D721Med (cell line): ENCODE measurements at regions not wholly inside any gene's neighbourhood (a gene's known extent, or its start where the extent isn't known, plus 50 kb on each side); places are given as distances from the start of the nearest gene placed in this dataset.

Source experiments
- DNase-seq: peaks from one replicate; pipeline ENCODE4 v3.0.0; 2011; ENCODE audit warnings: low spot score; ENCODE audit not compliant: insufficient read length
- FAIRE-seq: peaks from 2 replicates; lab custom pipeline; 2011; peaks lifted over from hg19 to GRCh38; lab: Jason Lieb, UNC
- TF ChIP-seq, protein P1 (sequence below): IDR thresholded peaks from 2 replicates; pipeline ENCODE4 v1.5.1; 2012; ENCODE audit warnings: mild to moderate bottlenecking, control low read depth; ENCODE audit not compliant: insufficient read depth; ENCODE audit errors: missing control alignments

DNA sequence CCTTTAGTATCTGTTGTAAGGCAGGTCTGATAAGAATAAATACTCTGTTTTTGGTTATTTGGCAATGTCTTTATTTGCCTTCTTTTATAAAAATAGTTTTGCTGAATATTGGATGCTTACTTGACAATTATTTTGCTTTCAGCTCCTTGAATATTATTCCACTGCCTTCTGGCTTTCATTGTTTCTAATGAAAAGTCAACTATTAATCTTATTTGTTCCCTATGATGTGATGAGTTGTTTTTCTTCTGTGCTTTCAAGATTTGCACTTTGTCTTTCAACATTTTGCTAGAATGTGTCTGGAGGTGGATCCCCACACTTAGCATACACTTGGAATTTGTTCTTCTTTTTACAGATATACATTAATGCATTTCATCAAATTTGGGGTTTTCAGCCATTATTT lies 203.8 kb upstream of the PTPRZ1 start:
- TF ChIP-seq, protein P1, sequence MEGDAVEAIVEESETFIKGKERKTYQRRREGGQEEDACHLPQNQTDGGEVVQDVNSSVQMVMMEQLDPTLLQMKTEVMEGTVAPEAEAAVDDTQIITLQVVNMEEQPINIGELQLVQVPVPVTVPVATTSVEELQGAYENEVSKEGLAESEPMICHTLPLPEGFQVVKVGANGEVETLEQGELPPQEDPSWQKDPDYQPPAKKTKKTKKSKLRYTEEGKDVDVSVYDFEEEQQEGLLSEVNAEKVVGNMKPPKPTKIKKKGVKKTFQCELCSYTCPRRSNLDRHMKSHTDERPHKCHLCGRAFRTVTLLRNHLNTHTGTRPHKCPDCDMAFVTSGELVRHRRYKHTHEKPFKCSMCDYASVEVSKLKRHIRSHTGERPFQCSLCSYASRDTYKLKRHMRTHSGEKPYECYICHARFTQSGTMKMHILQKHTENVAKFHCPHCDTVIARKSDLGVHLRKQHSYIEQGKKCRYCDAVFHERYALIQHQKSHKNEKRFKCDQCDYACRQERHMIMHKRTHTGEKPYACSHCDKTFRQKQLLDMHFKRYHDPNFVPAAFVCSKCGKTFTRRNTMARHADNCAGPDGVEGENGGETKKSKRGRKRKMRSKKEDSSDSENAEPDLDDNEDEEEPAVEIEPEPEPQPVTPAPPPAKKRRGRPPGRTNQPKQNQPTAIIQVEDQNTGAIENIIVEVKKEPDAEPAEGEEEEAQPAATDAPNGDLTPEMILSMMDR = no peak
- FAIRE-seq (no peak), DNase-seq (no peak)

DNA sequence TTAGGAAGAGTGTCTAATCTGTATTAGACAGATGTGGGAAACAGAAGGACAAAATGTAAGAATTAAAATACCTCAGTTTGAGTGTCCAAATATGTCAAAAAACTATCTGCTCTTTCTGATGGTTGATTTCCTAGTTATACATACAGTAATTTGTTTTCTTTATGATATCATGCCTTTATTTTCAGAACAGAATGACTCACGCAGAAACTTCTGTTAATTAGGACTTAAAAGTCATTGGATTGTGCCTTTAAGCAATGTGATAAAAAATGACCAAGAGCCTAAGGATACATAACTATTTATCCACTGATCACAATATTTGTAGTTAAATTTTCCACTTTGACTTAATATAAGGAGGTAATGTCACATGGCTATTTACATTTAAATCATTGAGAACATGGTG lies 206.7 kb upstream of the PTPRZ1 start:
- no peak for FAIRE-seq
- TF ChIP-seq, protein P1 = no peak

DNA sequence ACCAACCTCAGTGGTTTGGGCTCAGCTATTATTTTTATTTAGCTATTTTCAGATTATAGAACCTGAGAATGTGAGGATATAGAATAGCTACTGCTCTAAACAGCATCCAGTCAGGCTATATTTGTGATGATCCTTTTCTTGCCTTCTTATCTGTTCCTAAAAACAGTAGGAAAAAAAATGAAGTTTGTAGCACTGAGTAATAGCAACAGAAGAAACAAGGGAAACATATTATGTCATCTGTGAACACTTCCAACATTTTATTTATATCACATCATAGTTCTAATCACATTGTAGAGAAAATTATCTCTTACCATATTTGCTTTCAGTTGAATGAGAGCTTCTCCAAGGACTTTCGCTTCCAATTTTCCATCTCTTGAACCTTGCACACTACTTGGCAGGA lies 229.6 kb upstream of the PTPRZ1 start:
- DNase-seq (no peak), FAIRE-seq (no peak)
- TF ChIP-seq, protein P1 = no peak

More for the DNA sequence above, 206.7 kb upstream of the PTPRZ1 start:
- DNase-seq = no peak

DNA sequence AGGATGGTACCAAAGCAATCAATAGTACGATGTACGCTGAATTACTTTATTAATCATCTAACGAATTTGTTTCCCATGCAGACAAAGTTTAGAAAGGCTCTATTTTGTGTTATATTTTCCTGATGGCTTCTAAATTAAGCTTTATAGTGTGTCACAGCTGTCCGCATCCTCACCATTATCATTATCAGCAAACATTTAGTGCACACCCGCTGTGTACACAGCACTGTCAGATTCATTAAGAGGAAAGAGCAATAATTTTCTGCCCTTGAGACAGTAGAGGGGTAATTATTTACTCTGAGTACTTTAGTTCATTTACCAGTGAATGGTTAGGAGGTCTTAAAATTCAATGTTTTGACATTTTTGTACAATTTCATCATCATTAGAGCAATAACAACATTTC lies 233.3 kb upstream of the PTPRZ1 start:
- TF ChIP-seq, protein P1 = no peak
- FAIRE-seq = no peak
- no peak for DNase-seq

DNA sequence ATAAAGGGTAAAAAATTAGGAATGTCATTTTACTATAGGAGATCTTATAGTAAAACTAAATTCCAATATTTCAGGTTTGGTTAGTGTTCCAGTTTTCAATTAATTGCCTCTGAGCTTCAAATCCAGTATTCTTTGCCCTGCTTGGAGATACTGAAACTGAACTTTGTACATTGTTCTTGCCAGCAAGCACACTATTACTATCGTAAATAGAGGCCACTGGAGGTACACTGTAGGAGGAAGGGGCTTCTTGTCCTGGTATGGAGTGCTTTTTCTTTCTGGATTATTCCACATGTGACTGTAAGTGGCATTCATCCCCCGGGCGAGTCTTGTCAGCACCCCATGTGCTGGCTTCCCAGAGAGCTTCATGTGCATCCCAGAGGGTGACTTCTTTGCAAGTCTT lies 234.7 kb upstream of the PTPRZ1 start:
- DNase-seq (no peak), FAIRE-seq (no peak)
- TF ChIP-seq, protein P1 = no peak

DNA sequence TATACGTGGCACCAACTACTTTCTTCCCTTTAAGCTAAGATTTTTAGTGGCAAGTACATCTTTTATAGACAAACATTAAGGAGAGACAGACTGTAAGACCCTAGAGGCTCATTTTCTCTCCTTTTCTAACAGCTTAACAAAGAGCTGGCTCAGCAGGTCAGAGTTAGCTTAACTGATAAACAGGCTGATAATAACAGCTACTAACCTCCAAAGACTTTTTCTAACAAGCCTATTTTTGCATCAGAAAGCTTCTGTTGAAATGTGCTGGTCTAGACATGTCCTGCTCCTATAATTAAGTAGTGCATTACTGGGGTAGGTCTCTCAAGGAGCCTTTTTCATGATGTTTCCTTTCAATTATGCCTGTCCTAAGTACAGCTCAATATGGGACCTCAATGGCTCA lies 238.2 kb upstream of the FAM3C start:
- no peak for DNase-seq
- FAIRE-seq = no peak
- TF ChIP-seq, protein P1 = no peak

DNA sequence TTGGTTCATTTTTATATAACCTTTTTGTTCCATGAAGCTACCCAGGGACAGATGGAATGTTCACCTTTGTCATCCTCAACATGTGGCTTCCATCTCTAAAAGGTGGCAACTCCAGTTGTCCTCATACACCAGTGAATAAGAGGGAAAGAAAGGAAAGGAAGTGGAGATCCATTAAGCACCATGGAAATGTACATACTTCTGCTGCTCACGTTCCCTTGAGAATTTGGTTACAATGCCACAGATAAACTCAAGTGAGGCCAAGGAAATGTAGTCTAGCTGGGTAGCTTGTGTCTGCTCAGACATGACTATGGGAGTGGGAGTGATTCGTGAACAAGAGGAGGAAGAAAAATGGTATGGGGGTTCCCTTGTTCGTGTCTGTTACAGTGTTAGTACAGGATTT lies 237.1 kb upstream of the FAM3C start:
- DNase-seq = no peak
- TF ChIP-seq, protein P1 = no peak
- FAIRE-seq = no peak
